Suprapubic skin (tissue), 3 donors: ENCODE measurements at regions not wholly inside any gene's neighbourhood (a gene's known extent, or its start where the extent isn't known, plus 50 kb on each side); places are given as distances from the start of the nearest gene placed in this dataset.

ENCODE experiments used
- CTCF ChIP-seq, 2 donors: fragments of 200-600 bp in 1 of 2; fragments of 450-650 bp in 1 of 2; sonication (generic) in 1 of 2; IDR thresholded peaks; one replicate each; pipeline ENCODE4 v1.5.1; 2016 to 2019; ENCODE audit warnings: antibody characterized with exemption in 2 of 2, mild to moderate bottlenecking in 1 of 2, moderate library complexity in 1 of 2
- POLR2AphosphoS5 ChIP-seq, 3 donors: sonication (generic); formaldehyde crosslinking; IDR thresholded peaks; one replicate each; pipeline ENCODE4 v1.6.1; 2017; ENCODE audit warnings: antibody characterized with exemption in 3 of 3

GRCh38 chr5:3875144-3875543, 279.5 kb downstream of the IRX1 start:
- TF ChIP-seq CTCF (IDR thresholded peaks at IDR 0.05): no peak
- no peak for TF ChIP-seq POLR2AphosphoS5 (IDR thresholded peaks at IDR 0.05)
